GM03348 (cell line): ENCODE measurements at regions not wholly inside any gene's neighbourhood (a gene's known extent, or its start where the extent isn't known, plus 50 kb on each side); places are given as distances from the start of the nearest gene placed in this dataset.

ENCODE experiments used
- DNase-seq: peaks from one replicate; pipeline ENCODE4 v3.0.0; 2012; ENCODE audit warnings: low spot score

DNA sequence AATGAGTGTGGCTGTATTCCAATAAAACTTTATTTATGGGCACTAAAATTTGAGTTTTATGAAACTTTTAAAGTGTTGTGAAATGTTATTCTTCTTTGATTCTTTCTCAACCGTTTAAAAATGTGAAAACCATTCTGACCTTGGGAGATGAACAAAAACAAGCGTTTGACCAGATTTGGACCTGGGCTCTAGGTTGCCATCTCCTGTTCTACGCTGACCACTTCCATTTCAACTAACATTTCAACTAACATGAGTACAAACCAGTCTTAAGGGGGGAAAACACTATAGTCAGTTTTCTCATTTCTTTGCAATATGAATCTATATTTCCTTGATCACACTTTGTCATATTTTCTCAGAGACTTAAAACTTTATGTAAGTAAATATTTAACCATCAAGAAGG is 118.4 kb upstream of the IRX5 start:
- peak; percentile 24 for DNase-seq

DNA sequence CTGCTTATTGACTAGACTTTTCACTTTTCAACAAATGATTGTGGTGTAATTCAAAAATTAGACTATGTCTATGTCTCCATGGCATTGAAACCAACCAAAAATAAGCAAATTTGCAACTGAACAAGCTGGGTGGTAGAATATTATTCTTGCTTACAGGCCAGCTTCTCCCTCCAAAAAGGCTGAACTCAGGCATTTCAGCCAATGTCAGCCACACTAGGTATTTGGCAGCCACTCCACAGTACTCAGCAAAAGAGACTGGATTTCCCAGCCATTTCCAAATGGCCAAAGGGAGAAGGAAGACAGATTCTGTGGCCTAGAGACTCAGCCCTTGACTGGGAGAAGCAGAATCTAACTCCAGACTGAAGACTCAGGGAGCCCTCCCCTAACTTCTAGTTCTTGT is 121.8 kb upstream of the IRX5 start:
- DNase-seq: no peak

GRCh38 chr16:54806881-54807360 is 123.7 kb upstream of the IRX5 start:
- no peak for DNase-seq

- DNase-seq: no peak
These were observed 124.3 kb upstream of the IRX5 start for GRCh38 chr16:54806378-54806777.

DNA sequence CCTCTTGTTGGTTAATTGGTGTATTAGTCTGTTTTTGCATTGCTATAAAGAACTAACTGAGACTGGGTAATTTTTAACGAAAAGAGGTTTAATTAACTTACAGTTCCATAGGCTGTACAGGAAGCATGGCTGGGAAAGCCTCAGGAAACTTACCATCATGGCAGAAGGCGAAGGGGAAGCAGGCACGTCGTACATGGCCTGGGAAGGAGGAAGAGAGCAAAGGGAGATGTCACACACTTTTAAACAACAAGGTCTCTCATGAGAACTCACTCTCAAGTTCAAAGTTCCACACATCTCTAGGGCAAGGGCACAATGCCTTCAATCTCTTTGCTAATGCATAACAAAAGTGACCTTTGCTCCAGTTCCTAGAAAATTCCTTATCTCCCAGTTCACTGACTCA is 125.0 kb upstream of the IRX5 start:
- no peak for DNase-seq

GRCh38 chr16:54801057-54801844 is 129.4 kb upstream of the IRX5 start:
- DNase-seq: no peak

DNA sequence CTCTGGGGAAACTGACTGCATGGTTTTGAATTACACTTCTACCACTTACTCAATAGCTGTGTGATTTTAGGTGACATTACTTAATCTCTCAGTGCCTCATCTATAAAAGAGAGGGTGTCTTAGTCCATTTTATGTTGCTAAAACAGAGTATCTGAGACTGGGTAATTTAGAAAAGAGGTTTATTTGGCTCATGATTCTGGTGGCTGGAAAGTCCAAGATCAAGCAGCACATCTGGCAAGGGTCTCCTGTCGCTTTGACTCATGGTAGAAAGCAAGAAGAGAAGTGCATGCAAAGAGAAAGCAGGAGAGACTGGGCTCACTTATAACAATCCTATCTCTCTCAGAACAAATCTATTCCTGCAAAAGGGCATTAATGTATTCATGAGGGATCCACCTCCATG is 132.4 kb upstream of the IRX5 start:
- DNase-seq: no peak

DNA sequence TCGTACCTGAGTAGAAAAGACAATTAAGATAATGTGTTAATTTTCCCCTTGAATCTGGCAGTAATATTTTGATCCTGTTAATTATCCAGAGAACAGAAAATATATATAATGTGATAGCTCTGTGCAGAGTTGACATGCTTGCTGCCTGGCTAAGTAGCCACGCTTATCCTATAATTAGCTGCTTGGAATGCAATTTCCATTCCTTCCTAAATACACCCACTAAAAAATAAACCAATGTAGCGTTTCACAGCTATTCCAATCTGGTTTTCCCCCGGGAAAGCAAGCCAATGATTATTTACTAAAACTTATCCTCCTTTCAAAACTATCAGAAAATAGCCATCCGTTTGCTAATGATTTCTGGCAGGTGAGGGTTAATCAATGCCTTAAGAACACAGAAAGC is 134.5 kb upstream of the IRX5 start:
- no peak for DNase-seq

- DNase-seq: no peak
These were observed 137.9 kb upstream of the IRX5 start for GRCh38 chr16:54792811-54793210.

- no peak for DNase-seq
These were observed 143.6 kb upstream of the IRX5 start for GRCh38 chr16:54787045-54787444.

GRCh38 chr16:54783980-54784379 is 146.7 kb upstream of the IRX5 start:
- DNase-seq: no peak

GRCh38 chr16:54783226-54783625 is 147.4 kb upstream of the IRX5 start:
- no peak for DNase-seq

DNA sequence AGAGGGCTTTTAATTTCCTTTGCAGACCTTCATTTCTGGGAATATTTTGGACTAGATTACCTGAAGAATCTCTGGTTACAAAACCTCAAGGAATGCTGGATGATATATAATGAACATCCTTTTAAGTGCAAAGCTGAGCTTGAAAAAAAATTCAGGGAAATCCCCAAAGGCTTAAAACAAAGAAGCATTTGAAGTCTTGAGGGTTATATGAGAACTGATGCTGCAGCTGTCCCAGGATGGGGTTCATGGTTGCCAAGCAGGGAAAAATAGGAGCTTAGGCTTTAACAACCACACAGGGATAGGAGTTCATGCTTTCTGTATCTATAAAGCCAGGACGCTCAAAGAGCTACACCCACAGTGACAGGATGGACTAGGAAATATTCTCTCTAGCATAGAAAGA is 150.4 kb upstream of the IRX5 start:
- no peak for DNase-seq

GRCh38 chr16:54779549-54779948 is 151.1 kb upstream of the IRX5 start:
- no peak for DNase-seq

DNA sequence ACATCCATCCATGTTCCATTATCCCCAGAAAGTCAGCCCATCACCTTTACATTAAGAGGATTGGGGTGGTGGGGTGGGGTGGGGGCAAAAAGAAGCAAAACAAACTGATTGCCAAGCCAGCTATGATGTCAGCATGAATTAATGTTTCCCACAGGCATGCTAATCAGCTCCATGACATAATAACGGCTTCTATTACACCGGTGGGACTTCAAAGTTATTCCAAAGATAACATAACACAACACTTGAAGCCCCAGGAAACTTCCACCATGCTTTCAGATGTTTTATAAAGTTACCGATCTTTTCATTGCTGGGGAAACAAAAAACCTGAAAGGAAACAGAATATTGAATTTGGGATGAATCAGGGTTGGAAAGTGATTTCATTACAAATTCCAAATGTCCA is 155.9 kb upstream of the IRX5 start:
- no peak for DNase-seq

- no peak for DNase-seq
These were observed 158.3 kb upstream of the IRX5 start for GRCh38 chr16:54772400-54772799.

- no peak for DNase-seq
These were observed 164.3 kb upstream of the IRX5 start for GRCh38 chr16:54766355-54766754.

DNA sequence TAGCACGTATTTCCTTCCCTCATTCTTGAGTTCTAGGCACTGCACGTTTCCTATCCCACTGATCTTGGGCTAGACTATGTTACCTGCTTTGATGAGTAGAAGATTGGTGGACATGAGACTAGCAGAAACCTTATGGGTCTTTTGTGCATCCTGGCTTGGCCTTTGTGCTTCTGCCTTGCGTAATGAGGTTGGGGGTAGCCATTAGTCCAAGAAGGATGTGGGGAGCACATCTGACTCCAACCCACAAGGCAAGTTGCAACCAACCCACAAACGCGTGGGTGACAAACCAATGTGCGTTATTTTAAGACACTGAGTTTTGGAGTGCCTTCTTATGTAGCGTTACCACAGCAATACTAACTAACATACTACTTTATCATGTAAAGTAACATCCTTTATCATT is 180.4 kb upstream of the IRX5 start:
- no peak for DNase-seq

- no peak for DNase-seq
These were observed 182.0 kb upstream of the IRX5 start for GRCh38 chr16:54748611-54749190.

GRCh38 chr16:54746596-54746995 is 184.1 kb upstream of the IRX5 start:
- DNase-seq: no peak

- DNase-seq: no peak
These were observed 185.7 kb upstream of the IRX5 start for GRCh38 chr16:54744998-54745397.

DNA sequence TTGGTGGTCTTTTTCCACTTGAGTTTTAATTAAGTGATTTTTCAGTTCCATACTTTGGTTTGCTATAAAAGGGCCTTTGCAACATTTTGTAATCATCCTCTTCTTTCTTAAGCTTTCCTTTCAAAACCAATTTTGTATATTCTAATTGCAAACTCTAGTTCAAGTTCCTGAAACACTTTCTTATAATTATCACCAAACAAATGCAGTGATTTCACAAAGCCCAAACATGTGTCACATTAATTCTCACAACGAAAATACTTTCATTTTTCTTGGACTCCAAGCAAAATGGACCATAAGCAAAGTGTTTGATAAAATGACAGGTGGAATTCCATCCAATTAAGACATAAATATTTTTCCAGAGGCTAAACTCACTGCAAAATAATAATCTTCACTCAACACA is 188.2 kb upstream of the IRX5 start:
- DNase-seq: no peak

DNA sequence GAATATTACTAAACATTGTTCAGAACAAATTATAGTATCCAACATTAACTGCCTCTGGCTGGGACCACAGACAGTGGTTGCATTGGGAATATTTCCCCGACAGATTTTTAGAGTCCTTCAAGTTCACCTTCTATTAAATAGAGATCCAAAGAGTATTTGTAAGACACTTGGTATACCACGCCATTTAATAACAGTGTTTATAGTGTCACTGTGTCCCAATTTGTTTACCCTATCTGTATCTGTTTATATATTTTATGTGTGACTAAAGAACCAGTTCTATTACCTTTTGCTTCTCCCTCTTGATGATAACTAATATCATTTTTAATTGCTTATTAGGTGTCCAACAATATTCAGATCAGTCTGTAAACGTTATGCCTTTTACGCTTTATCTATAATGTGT is 191.3 kb upstream of the IRX5 start:
- DNase-seq: no peak

DNA sequence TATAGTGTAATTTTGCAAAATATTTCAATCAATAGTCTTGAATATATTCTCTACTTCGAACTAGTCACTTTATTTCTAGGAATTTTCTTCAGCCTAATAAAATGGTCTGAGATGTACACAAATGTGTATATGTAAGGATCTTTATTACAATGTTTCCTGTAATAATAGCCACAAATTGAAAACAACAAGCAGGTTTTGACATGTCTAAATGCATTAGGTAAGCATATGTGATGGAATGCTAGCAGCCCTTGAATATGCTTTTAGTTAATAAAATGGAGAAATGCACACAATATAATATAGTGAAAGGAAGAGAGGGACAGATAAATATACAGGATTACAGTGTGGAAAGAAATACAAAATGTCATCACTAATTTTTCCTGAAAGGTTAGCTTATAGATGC is 196.5 kb upstream of the IRX5 start:
- DNase-seq: no peak
